HEK293 (cell line): ENCODE measurements at regions not wholly inside any gene's neighbourhood (a gene's known extent, or its start where the extent isn't known, plus 50 kb on each side); places are given as distances from the start of the nearest gene placed in this dataset.
A peak's percentile ranks its signal among the peaks of the same experiment; 100 is the strongest.

Source experiments
- FEZF1 ChIP-seq: fragments of 450-650 bp; formaldehyde crosslinking; IDR thresholded peaks from 2 replicates; pipeline ENCODE4 v1.5.1; 2016; ENCODE audit warnings: missing biosample characterization, missing genetic modification characterization
- HOXA7 ChIP-seq: sonication (generic); formaldehyde crosslinking; IDR thresholded peaks from 2 replicates; pipeline ENCODE4 v1.8.1; 2022; ENCODE audit warnings: missing genetic modification reagents, borderline replicate concordance
- INSM2 ChIP-seq: fragments of 450-650 bp; formaldehyde crosslinking; IDR thresholded peaks from 2 replicates; pipeline ENCODE4 v1.5.1; 2016; ENCODE audit warnings: missing biosample characterization, missing genetic modification characterization
- KLF7 ChIP-seq: fragments of 450-650 bp; formaldehyde crosslinking; IDR thresholded peaks from 2 replicates; pipeline ENCODE4 v1.5.1; 2016; ENCODE audit warnings: missing biosample characterization, missing genetic modification characterization, borderline replicate concordance
- KLF9 ChIP-seq: fragments of 450-650 bp; formaldehyde crosslinking; IDR thresholded peaks from 2 replicates; pipeline ENCODE4 v1.5.1; 2016; ENCODE audit warnings: missing biosample characterization, missing genetic modification characterization, low read depth
- MZF1 ChIP-seq: fragments of 450-650 bp; formaldehyde crosslinking; IDR thresholded peaks from 2 replicates; pipeline ENCODE4 v1.5.1; 2017; ENCODE audit warnings: missing biosample characterization, missing genetic modification characterization, borderline replicate concordance
- OSR2 ChIP-seq: fragments of 450-650 bp; formaldehyde crosslinking; IDR thresholded peaks from 2 replicates; pipeline ENCODE4 v1.5.1; 2016; ENCODE audit warnings: missing biosample characterization, missing genetic modification characterization
- SP3 ChIP-seq: fragments of 450-650 bp; formaldehyde crosslinking; IDR thresholded peaks from 2 replicates; pipeline ENCODE4 v1.5.1; 2016; ENCODE audit warnings: missing biosample characterization, missing genetic modification characterization
- ZBTB7A ChIP-seq: fragments of 450-650 bp; formaldehyde crosslinking; IDR thresholded peaks from 2 replicates; pipeline ENCODE4 v1.5.1; 2016; ENCODE audit warnings: low read depth, missing biosample characterization, missing genetic modification characterization
- ZEB2 ChIP-seq: fragments of 450-650 bp; formaldehyde crosslinking; IDR thresholded peaks from 2 replicates; pipeline ENCODE4 v1.5.1; 2016; ENCODE audit warnings: missing biosample characterization, missing genetic modification characterization
- ZNF157 ChIP-seq: fragments of 450-650 bp; formaldehyde crosslinking; IDR thresholded peaks from 2 replicates; pipeline ENCODE4 v1.5.1; 2016; ENCODE audit warnings: missing biosample characterization, missing genetic modification characterization
- ZNF202 ChIP-seq: fragments of 450-650 bp; formaldehyde crosslinking; IDR thresholded peaks from 2 replicates; pipeline ENCODE4 v1.5.1; 2016; ENCODE audit warnings: missing biosample characterization, missing genetic modification characterization, borderline replicate concordance
- ZNF223 ChIP-seq: fragments of 450-650 bp; formaldehyde crosslinking; IDR thresholded peaks from 2 replicates; pipeline ENCODE4 v1.5.1; 2016; ENCODE audit warnings: missing biosample characterization, missing genetic modification characterization
- ZNF302 ChIP-seq: fragments of 450-650 bp; formaldehyde crosslinking; IDR thresholded peaks from 2 replicates; pipeline ENCODE4 v1.5.1; 2016; ENCODE audit warnings: missing biosample characterization, missing genetic modification characterization, low read depth
- ZNF324 ChIP-seq: fragments of 450-650 bp; formaldehyde crosslinking; IDR thresholded peaks from 2 replicates; pipeline ENCODE4 v1.5.1; 2016; ENCODE audit warnings: missing biosample characterization, missing genetic modification characterization
- ZNF398 ChIP-seq: fragments of 450-650 bp; formaldehyde crosslinking; IDR thresholded peaks from 2 replicates; pipeline ENCODE4 v1.5.1; 2017; ENCODE audit warnings: missing biosample characterization, missing genetic modification characterization
- ZNF549 ChIP-seq: fragments of 450-650 bp; IDR thresholded peaks from 2 replicates; pipeline ENCODE4 v1.5.1; 2018; ENCODE audit warnings: missing biosample characterization, missing genetic modification characterization, mild to moderate bottlenecking, inconsistent platforms, moderate library complexity
- ZNF629 ChIP-seq: fragments of 450-650 bp; formaldehyde crosslinking; IDR thresholded peaks from 2 replicates; pipeline ENCODE4 v1.5.1; 2017; ENCODE audit warnings: missing biosample characterization, missing genetic modification characterization
- ZNF677 ChIP-seq: fragments of 450-650 bp; IDR thresholded peaks from 2 replicates; pipeline ENCODE4 v1.5.0; 2018; ENCODE audit warnings: missing biosample characterization, mild to moderate bottlenecking, missing genetic modification characterization, moderate library complexity
- ZSCAN30 ChIP-seq: fragments of 450-650 bp; IDR thresholded peaks from 2 replicates; pipeline ENCODE4 v1.5.1; 2018; ENCODE audit warnings: missing biosample characterization, mild to moderate bottlenecking, missing genetic modification characterization, moderate library complexity
- TF ChIP-seq, protein P1 (sequence below): fragments of 450-650 bp; formaldehyde crosslinking; IDR thresholded peaks from 2 replicates; pipeline ENCODE4 v1.5.1; 2017; ENCODE audit warnings: missing biosample characterization, missing genetic modification characterization
- TF ChIP-seq, protein P2 (sequence below): fragments of 450-650 bp; formaldehyde crosslinking; IDR thresholded peaks from 2 replicates; pipeline ENCODE4 v1.5.1; 2016; ENCODE audit warnings: missing biosample characterization, missing genetic modification characterization
- TF ChIP-seq, protein P3 (sequence below): fragments of 450-650 bp; formaldehyde crosslinking; IDR thresholded peaks from 2 replicates; pipeline ENCODE4 v1.5.0; 2017; ENCODE audit warnings: missing biosample characterization, missing genetic modification characterization, borderline replicate concordance
- TF ChIP-seq, protein P4 (sequence below): fragments of 450-650 bp; formaldehyde crosslinking; IDR thresholded peaks from 2 replicates; pipeline ENCODE4 v1.5.1; 2017; ENCODE audit warnings: missing biosample characterization, missing genetic modification characterization
- TF ChIP-seq, protein P5 (sequence below): fragments of 450-650 bp; formaldehyde crosslinking; IDR thresholded peaks from 2 replicates; pipeline ENCODE4 v1.5.1; 2016; ENCODE audit warnings: missing biosample characterization, missing genetic modification characterization, borderline replicate concordance

- no peak for TF ChIP-seq ZNF302 (tag by site-specific recombination)
- no peak for TF ChIP-seq ZNF223
- no peak for TF ChIP-seq ZNF677 (tag by site-specific recombination)
- TF ChIP-seq INSM2 (tag by site-specific recombination), result no peak
- TF ChIP-seq ZNF324 (tag by site-specific recombination), result 0 out of 2 replicates have a peak, but pooled peaks have one; percentile 21
- TF ChIP-seq, protein P1, sequence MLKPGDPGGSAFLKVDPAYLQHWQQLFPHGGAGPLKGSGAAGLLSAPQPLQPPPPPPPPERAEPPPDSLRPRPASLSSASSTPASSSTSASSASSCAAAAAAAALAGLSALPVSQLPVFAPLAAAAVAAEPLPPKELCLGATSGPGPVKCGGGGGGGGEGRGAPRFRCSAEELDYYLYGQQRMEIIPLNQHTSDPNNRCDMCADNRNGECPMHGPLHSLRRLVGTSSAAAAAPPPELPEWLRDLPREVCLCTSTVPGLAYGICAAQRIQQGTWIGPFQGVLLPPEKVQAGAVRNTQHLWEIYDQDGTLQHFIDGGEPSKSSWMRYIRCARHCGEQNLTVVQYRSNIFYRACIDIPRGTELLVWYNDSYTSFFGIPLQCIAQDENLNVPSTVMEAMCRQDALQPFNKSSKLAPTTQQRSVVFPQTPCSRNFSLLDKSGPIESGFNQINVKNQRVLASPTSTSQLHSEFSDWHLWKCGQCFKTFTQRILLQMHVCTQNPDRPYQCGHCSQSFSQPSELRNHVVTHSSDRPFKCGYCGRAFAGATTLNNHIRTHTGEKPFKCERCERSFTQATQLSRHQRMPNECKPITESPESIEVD (tag by site-specific recombination), result no peak
- TF ChIP-seq, protein P2, sequence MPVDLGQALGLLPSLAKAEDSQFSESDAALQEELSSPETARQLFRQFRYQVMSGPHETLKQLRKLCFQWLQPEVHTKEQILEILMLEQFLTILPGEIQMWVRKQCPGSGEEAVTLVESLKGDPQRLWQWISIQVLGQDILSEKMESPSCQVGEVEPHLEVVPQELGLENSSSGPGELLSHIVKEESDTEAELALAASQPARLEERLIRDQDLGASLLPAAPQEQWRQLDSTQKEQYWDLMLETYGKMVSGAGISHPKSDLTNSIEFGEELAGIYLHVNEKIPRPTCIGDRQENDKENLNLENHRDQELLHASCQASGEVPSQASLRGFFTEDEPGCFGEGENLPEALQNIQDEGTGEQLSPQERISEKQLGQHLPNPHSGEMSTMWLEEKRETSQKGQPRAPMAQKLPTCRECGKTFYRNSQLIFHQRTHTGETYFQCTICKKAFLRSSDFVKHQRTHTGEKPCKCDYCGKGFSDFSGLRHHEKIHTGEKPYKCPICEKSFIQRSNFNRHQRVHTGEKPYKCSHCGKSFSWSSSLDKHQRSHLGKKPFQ (tag by site-specific recombination), result no peak
- no peak for TF ChIP-seq MZF1 (tag by site-specific recombination)
- TF ChIP-seq ZSCAN30, result no peak
- TF ChIP-seq KLF9 (tag by site-specific recombination), result peak; percentile 68
- TF ChIP-seq OSR2 (tag by site-specific recombination), result no peak
- TF ChIP-seq ZNF549 (tag by site-specific recombination), result no peak
- TF ChIP-seq, protein P3, sequence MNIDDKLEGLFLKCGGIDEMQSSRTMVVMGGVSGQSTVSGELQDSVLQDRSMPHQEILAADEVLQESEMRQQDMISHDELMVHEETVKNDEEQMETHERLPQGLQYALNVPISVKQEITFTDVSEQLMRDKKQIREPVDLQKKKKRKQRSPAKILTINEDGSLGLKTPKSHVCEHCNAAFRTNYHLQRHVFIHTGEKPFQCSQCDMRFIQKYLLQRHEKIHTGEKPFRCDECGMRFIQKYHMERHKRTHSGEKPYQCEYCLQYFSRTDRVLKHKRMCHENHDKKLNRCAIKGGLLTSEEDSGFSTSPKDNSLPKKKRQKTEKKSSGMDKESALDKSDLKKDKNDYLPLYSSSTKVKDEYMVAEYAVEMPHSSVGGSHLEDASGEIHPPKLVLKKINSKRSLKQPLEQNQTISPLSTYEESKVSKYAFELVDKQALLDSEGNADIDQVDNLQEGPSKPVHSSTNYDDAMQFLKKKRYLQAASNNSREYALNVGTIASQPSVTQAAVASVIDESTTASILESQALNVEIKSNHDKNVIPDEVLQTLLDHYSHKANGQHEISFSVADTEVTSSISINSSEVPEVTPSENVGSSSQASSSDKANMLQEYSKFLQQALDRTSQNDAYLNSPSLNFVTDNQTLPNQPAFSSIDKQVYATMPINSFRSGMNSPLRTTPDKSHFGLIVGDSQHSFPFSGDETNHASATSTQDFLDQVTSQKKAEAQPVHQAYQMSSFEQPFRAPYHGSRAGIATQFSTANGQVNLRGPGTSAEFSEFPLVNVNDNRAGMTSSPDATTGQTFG (tag by site-specific recombination), result no peak
- no peak for TF ChIP-seq FEZF1
- TF ChIP-seq ZNF202 (tag by site-specific recombination), result no peak
- TF ChIP-seq ZNF629, result no peak; the same call in 1 of the 2 replicates
- TF ChIP-seq, protein P4, sequence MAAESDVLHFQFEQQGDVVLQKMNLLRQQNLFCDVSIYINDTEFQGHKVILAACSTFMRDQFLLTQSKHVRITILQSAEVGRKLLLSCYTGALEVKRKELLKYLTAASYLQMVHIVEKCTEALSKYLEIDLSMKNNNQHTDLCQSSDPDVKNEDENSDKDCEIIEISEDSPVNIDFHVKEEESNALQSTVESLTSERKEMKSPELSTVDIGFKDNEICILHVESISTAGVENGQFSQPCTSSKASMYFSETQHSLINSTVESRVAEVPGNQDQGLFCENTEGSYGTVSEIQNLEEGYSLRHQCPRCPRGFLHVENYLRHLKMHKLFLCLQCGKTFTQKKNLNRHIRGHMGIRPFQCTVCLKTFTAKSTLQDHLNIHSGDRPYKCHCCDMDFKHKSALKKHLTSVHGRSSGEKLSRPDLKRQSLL (tag by site-specific recombination), result no peak
- TF ChIP-seq ZNF398 (tag by site-specific recombination), result no peak
- TF ChIP-seq ZBTB7A (tag by site-specific recombination), result no peak
- 0 out of 2 replicates have a peak, but pooled peaks have one; percentile 54 for TF ChIP-seq KLF7
- TF ChIP-seq SP3 (tag by site-specific recombination), result peak; percentile 55
- no peak for TF ChIP-seq ZNF157 (tag by site-specific recombination)
- TF ChIP-seq ZEB2 (tag by site-specific recombination), result peak; percentile 64; the same call in 1 of the 2 replicates
- no peak for TF ChIP-seq HOXA7 (CRISPR knock-in tag)
- TF ChIP-seq, protein P5, sequence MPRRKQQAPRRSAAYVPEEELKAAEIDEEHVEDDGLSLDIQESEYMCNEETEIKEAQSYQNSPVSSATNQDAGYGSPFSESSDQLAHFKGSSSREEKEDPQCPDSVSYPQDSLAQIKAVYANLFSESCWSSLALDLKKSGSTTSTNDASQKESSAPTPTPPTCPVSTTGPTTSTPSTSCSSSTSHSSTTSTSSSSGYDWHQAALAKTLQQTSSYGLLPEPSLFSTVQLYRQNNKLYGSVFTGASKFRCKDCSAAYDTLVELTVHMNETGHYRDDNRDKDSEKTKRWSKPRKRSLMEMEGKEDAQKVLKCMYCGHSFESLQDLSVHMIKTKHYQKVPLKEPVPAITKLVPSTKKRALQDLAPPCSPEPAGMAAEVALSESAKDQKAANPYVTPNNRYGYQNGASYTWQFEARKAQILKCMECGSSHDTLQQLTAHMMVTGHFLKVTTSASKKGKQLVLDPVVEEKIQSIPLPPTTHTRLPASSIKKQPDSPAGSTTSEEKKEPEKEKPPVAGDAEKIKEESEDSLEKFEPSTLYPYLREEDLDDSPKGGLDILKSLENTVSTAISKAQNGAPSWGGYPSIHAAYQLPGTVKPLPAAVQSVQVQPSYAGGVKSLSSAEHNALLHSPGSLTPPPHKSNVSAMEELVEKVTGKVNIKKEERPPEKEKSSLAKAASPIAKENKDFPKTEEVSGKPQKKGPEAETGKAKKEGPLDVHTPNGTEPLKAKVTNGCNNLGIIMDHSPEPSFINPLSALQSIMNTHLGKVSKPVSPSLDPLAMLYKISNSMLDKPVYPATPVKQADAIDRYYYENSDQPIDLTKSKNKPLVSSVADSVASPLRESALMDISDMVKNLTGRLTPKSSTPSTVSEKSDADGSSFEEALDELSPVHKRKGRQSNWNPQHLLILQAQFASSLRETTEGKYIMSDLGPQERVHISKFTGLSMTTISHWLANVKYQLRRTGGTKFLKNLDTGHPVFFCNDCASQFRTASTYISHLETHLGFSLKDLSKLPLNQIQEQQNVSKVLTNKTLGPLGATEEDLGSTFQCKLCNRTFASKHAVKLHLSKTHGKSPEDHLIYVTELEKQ (tag by site-specific recombination), result no peak
These were observed 103.6 kb upstream of the HSD17B12 start (continued) for GRCh38 chr11:43576803-43577521.
